Spleen (tissue), 11 donors: ENCODE measurements at regions not wholly inside any gene's neighbourhood (a gene's known extent, or its start where the extent isn't known, plus 50 kb on each side); places are given as distances from the start of the nearest gene placed in this dataset.
A peak's percentile ranks its signal among the peaks of the same experiment; 100 is the strongest.

ENCODE experiments used
- DNase-seq: peaks from one replicate; pipeline ENCODE4 v3.0.0-alpha.2; 2020
- H3K27ac ChIP-seq, 8 donors: fragments of 200-600 bp; sonication (generic) in 7 of 8; 1 replicate in 4 of 8; 2 replicates in 4 of 8; pipeline versions ENCODE4 v1.5.0 to v1.8.0; 2016 to 2021; ENCODE audit warnings: inconsistent platforms in 4 of 8, mild to moderate bottlenecking in 4 of 8, moderate library complexity in 1 of 8
- H3K27me3 ChIP-seq, 7 donors: fragments of 200-600 bp; sonication (generic) in 6 of 7; replicated peaks in 1 of 7; 1 replicate in 4 of 7; 2 replicates in 3 of 7; pipeline versions ENCODE4 v1.5.0 to v1.8.0; 2016 to 2021; ENCODE audit warnings: inconsistent platforms in 3 of 7, mild to moderate bottlenecking in 1 of 7
- H3K36me3 ChIP-seq, 6 donors: fragments of 200-600 bp; sonication (generic) in 5 of 6; 1 replicate in 4 of 6; 2 replicates in 2 of 6; pipeline versions ENCODE4 v1.5.0 to v1.8.0; 2016 to 2021; ENCODE audit warnings: inconsistent platforms in 2 of 6
- H3K4me1 ChIP-seq, 6 donors: fragments of 200-600 bp; sonication (generic) in 5 of 6; 1 replicate in 3 of 6; 2 replicates in 3 of 6; pipeline versions ENCODE4 v1.5.0 to v1.8.0; 2016 to 2021; ENCODE audit warnings: inconsistent platforms in 3 of 6
- H3K4me3 ChIP-seq, 8 donors: fragments of 200-600 bp; sonication (generic) in 7 of 8; 1 replicate in 4 of 8; 2 replicates in 4 of 8; pipeline versions ENCODE4 v1.5.0 to v1.8.0; 2016 to 2021; ENCODE audit warnings: inconsistent platforms in 4 of 8, mild to moderate bottlenecking in 4 of 8, moderate library complexity in 2 of 8
- H3K9me3 ChIP-seq, 8 donors: fragments of 200-600 bp; sonication (generic) in 7 of 8; 1 replicate in 4 of 8; 2 replicates in 4 of 8; pipeline versions ENCODE4 v1.5.0 to v1.8.0; 2016 to 2021; ENCODE audit warnings: inconsistent platforms in 4 of 8
- CTCF ChIP-seq, 11 experiments: fragments of 200-600 bp in 7 of 11; fragments of 450-650 bp in 4 of 11; sonication (generic) in 4 of 11; IDR thresholded peaks in 8 of 11; conservative IDR thresholded peaks in 3 of 11; 1 replicate in 7 of 11; 2 replicates in 4 of 11; pipeline versions ENCODE4 v1.4.0 to v1.8.0; 2016 to 2021; ENCODE audit warnings: antibody characterized with exemption in 11 of 11, inconsistent platforms in 4 of 11, mild to moderate bottlenecking in 1 of 11
- POLR2A ChIP-seq, 3 donors: fragments of 450-650 bp; IDR thresholded peaks; one replicate each; pipeline ENCODE4 v1.5.1; 2017; ENCODE audit warnings: antibody characterized with exemption in 3 of 3, mild to moderate bottlenecking in 1 of 3
- POLR2AphosphoS5 ChIP-seq, 3 donors: sonication (generic); formaldehyde crosslinking; IDR thresholded peaks; one replicate each; pipeline ENCODE4 v1.5.1; 2017; ENCODE audit warnings: antibody characterized with exemption in 3 of 3
- WGBS, 5 donors: extraction: QIAGEN DNeasy Blood & Tissue Kit in 3 of 5; methylation state at CpG; one replicate each; pipeline versions ENCODE4 v1.1.5 to v1.1.7; 2013 to 2018; 5-methylcytosine and 5-hydroxymethylcytosine counted together
- intact Hi-C: fragments of 100-400 bp; cut with DNase I; formaldehyde crosslinking; loops from one replicate; pipeline ENCODE4 v1.15.0; 2023; ENCODE audit warnings: low total_unique reads
- donor health status: healthy with polysubstance abuse.
- donor health status: DM: no; HTN: no; CAD: no; lungs with moderate emphysema.
- donor health status: DM: no; HTN: no; CAD: no.
- donor health status: Bipolar disorder and iron deficiency.
- donor health status: healthy.
- donor health status: DM: no; HTN: no; CAD: no.
- donor health status: DM: yes; HTN: yes; CAD: no.

GRCh38 chr2:9124231-9124741 lies 82.3 kb upstream of the ASAP2 start:
- TF ChIP-seq CTCF (IDR thresholded peaks at IDR 0.05 in 8 of 11, conservative IDR thresholded peaks at IDR 0.05 in 3 of 11) = no peak
- TF ChIP-seq POLR2A (IDR thresholded peaks at IDR 0.05) = no peak
- peak; percentile 25 to 81 (median 66) for TF ChIP-seq POLR2AphosphoS5 (IDR thresholded peaks at IDR 0.05)
- WGBS, 5 donors = 66 to 79% (median 73%) methylated on average over 12 to 14 of the region's 14 CpGs
- peak; percentile 70 for DNase-seq
- H3K9me3 ChIP-seq = peaks cover 0 to 9% (median 3%) of the 10 kb centered on the region in 8 donors
- no peaks in the 10 kb centered on the region for H3K36me3 ChIP-seq
- intact Hi-C loops = no loop called here
- no peaks in the 10 kb centered on the region for H3K4me1 ChIP-seq
- peaks cover 0 to 27% (median 0%) of the 10 kb centered on the region in 7 donors for H3K27me3 ChIP-seq
- H3K27ac ChIP-seq = no peak overlapping the region
- H3K4me3 ChIP-seq = no peak overlapping the region

GRCh38 chr2:9123069-9123468 lies 83.5 kb upstream of the ASAP2 start:
- 69 to 81% (median 77%) methylated on average over 5 of the region's 5 CpGs for WGBS, 5 donors

GRCh38 chr2:9122367-9122766 lies 84.2 kb upstream of the ASAP2 start:
- intact Hi-C loops = no loop called here

More at GRCh38 chr2:9123069-9123468, 83.5 kb upstream of the ASAP2 start:
- H3K36me3 ChIP-seq = no peaks in the 10 kb centered on the region
- no peaks in the 10 kb centered on the region for H3K4me1 ChIP-seq
- TF ChIP-seq POLR2AphosphoS5 (IDR thresholded peaks at IDR 0.05) = no peak
- TF ChIP-seq CTCF (IDR thresholded peaks at IDR 0.05 in 8 of 11, conservative IDR thresholded peaks at IDR 0.05 in 3 of 11) = no peak
- no peak for TF ChIP-seq POLR2A (IDR thresholded peaks at IDR 0.05)
- intact Hi-C loops = no loop called here
- H3K9me3 ChIP-seq = peaks cover 0 to 9% (median 3%) of the 10 kb centered on the region in 8 donors
- no peak overlapping the region for H3K4me3 ChIP-seq
- peaks cover 0 to 38% (median 0%) of the 10 kb centered on the region in 7 donors for H3K27me3 ChIP-seq
- H3K27ac ChIP-seq = no peak overlapping the region
- peak; percentile 41 for DNase-seq

More at GRCh38 chr2:9122367-9122766, 84.2 kb upstream of the ASAP2 start:
- 85 to 94% (median 86%) methylated on average over 8 of the region's 8 CpGs for WGBS, 5 donors
- TF ChIP-seq POLR2AphosphoS5 (IDR thresholded peaks at IDR 0.05) = no peak
- no peak for TF ChIP-seq CTCF (IDR thresholded peaks at IDR 0.05 in 8 of 11, conservative IDR thresholded peaks at IDR 0.05 in 3 of 11)
- TF ChIP-seq POLR2A (IDR thresholded peaks at IDR 0.05) = no peak
- Histone ChIP-seq H3K9me3 (peaks cover 0 to 9% (median 3%) of the 10 kb centered on the region in 8 donors), H3K27me3 (peaks cover 0 to 35% (median 0%) of the 10 kb centered on the region in 7 donors), H3K4me1 (no peaks in the 10 kb centered on the region), H3K36me3 (no peaks in the 10 kb centered on the region), H3K4me3 (no peak overlapping the region), H3K27ac (no peak overlapping the region)
- no peak for DNase-seq
